ENCODE measurements at regions not wholly inside any gene's neighbourhood (a gene's known extent, or its start where the extent isn't known, plus 50 kb on each side); places are given as distances from the start of the nearest gene placed in this dataset.

- no peak for TF ChIP-seq SRF (IDR thresholded peaks at IDR 0.05; ENCODE audit: low read depth)
- TF ChIP-seq, protein P1, sequence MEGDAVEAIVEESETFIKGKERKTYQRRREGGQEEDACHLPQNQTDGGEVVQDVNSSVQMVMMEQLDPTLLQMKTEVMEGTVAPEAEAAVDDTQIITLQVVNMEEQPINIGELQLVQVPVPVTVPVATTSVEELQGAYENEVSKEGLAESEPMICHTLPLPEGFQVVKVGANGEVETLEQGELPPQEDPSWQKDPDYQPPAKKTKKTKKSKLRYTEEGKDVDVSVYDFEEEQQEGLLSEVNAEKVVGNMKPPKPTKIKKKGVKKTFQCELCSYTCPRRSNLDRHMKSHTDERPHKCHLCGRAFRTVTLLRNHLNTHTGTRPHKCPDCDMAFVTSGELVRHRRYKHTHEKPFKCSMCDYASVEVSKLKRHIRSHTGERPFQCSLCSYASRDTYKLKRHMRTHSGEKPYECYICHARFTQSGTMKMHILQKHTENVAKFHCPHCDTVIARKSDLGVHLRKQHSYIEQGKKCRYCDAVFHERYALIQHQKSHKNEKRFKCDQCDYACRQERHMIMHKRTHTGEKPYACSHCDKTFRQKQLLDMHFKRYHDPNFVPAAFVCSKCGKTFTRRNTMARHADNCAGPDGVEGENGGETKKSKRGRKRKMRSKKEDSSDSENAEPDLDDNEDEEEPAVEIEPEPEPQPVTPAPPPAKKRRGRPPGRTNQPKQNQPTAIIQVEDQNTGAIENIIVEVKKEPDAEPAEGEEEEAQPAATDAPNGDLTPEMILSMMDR (IDR thresholded peaks at IDR 0.05 in 2 of 3, conservative IDR thresholded peaks at IDR 0.05 in 1 of 3; ENCODE audit: borderline replicate concordance in 1 of 3, insufficient read depth in 1 of 3, low read depth in 2 of 3, low read length in 2 of 3), result no peak
- TF ChIP-seq POLR2A (IDR thresholded peaks at IDR 0.05; ENCODE audit: borderline replicate concordance, extremely low read depth, insufficient read depth, insufficient read length), result no peak
- TF ChIP-seq EZH2phosphoT487 (IDR thresholded peaks at IDR 0.05; ENCODE audit: borderline replicate concordance), result no peak
- no peak for TF ChIP-seq REST (IDR thresholded peaks at IDR 0.05; ENCODE audit: low read depth)
- no peak for TF ChIP-seq POLR2AphosphoS5 (IDR thresholded peaks at IDR 0.05; ENCODE audit: low read depth, low read length)
- no peak for TF ChIP-seq SP1 (IDR thresholded peaks at IDR 0.05; ENCODE audit: low read depth)
- no peak for TF ChIP-seq CEBPB (IDR thresholded peaks at IDR 0.05; ENCODE audit: low read depth)
- no peak for TF ChIP-seq EZH2 (IDR thresholded peaks at IDR 0.05)
- no peak for TF ChIP-seq EGR1 (IDR thresholded peaks at IDR 0.05; ENCODE audit: low read depth)
- no peak for TF ChIP-seq JUND (IDR thresholded peaks at IDR 0.05)
- TF ChIP-seq MAX (IDR thresholded peaks at IDR 0.05), result no peak
- no peak for TF ChIP-seq ZFX (IDR thresholded peaks at IDR 0.05)
These were observed 108.9 kb upstream of the CDC42EP3 start for GRCh38 chr2:37780387-37780676.

Data from HCT116 (cell line).